ENCODE measurements at regions not wholly inside any gene's neighbourhood (a gene's known extent, or its start where the extent isn't known, plus 50 kb on each side); places are given as distances from the start of the nearest gene placed in this dataset.

- TF ChIP-seq CTCF (IDR thresholded peaks at IDR 0.05) (no peak), POLR2A (IDR thresholded peaks at IDR 0.05) (no peak)
These were observed 459.3 kb downstream of the HS3ST3B1 start for GRCh38 chr17:14760212-14760611.
